HG03103 (cell line): ENCODE measurements at regions not wholly inside any gene's neighbourhood (a gene's known extent, or its start where the extent isn't known, plus 50 kb on each side); places are given as distances from the start of the nearest gene placed in this dataset.

Experiments
- ATAC-seq: cut with Tn5 transposase; IDR thresholded peaks from one replicate; pipeline ENCODE4 v1.9.1; 2021; ENCODE audit warnings: low read depth; ENCODE audit not compliant: unreplicated experiment

DNA sequence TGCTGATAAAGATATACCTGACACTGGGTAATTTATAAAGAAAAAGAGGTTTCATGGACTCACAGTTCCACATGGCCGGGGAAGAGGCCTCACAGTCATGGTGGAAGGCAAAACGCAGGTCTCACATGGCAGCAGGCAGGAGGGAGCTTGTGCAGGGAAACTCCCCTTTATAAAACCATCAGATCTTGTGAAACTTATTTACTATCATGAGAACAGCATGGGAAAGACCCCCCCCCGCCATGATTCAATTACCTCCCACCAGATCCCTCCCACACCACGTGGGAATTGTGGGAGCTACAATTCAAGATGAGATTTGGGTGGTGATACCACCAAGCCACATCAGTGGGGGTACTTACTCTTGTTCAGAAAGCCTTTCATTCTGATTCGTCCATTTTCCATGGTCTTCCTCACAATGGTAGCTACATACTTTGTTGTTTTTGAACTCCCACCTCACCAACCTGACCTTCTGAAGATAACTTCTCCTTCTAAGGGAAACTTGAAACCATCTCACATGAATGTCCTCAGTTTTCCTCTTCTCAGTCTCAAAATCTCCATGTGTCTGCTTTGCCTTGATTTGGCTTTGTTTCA, 275.6 kb upstream of the PROK2 start:
- no peak for ATAC-seq

DNA sequence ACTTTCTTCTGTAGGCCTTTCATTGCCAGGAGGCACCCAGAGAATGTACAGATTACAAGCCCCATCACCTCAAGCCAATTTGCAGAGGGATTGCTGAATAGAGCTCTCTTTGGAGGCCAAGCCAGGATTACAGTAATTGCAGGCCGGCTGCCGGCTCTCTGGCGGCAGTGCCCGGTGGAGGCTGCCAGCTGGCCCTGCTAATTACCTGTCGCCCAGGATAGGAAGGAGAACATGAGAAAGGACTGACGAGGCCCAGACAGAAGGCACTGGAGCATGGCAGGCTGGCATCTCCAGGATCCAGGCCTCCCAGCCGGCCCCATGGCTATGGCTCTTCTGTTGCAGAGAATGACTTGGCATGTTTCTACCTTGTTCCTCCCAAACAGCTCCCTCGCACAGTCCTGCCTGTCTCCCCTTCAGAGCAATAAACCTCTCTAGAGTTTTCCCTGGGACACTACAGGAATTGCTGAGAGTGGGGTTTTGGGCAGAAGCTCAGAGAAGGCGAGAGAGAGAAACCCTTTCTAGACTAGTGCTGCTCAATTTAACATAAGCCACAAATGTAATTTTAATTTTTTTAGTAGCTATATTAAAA, 273.6 kb upstream of the PROK2 start:
- no peak for ATAC-seq

DNA sequence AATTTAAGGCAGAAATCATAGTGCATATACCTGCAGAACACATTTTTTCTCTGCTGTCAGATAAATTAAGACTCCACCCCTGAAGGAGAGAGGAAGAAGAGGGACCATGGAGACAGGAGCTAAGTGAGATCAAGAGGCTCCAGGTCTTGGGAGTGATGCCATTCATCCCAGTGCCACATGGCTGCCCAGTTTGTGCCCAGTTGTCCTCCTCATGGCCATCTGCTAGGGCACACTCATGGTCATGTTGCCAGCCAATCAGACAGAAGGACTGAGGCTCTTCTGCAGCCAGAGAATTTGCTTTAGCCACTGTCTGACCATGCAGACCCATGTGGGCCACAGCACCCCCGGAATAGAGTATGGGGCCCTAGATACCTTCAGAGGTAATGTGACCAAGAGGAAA, 270.5 kb upstream of the PROK2 start:
- no peak for ATAC-seq

DNA sequence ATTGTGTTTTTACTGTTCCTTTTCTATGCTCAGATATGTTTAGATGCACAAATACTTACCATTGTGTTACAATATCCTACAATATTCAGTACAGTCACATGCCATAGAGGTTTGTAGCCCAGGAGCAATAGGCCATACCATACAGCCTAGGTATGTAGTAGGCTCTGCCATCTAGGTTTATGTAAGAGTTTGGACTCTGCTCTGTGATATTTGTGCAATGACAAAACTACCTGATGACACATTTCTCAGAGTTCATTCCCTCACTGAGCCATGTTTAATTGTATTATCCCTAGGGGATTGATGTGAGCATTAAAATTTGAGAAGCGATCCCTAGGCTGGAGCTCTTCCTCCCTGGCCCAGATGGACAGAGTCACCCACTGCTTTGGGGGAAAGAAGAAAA, 270.0 kb upstream of the PROK2 start:
- no peak for ATAC-seq

DNA sequence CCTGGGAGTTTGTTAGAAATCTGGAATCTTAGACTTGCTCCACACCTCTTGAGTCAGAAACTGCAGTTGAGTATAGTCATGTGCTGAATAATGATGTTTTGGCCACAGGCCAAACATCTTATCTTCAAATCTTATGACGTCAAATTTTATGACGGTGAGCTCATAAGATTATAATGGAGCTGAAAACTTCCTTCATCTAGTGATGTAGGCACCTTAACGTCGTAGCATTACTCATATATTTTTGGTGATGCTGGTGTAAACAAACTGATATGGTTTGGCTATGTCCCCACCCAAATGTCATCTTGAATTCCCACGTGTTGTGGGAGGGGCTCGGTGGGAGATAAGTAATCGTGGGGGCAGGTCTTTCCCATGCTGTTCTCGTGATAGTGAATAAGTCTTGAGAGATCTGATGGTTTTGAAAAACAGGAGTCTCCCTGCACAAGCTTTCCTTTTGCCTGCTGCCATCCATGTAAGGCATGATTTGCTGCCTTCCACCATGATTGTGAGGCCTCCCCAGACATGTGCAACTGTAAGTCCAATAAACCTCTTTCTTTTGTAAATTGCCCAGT, 268.0 kb upstream of the PROK2 start:
- no peak for ATAC-seq

DNA sequence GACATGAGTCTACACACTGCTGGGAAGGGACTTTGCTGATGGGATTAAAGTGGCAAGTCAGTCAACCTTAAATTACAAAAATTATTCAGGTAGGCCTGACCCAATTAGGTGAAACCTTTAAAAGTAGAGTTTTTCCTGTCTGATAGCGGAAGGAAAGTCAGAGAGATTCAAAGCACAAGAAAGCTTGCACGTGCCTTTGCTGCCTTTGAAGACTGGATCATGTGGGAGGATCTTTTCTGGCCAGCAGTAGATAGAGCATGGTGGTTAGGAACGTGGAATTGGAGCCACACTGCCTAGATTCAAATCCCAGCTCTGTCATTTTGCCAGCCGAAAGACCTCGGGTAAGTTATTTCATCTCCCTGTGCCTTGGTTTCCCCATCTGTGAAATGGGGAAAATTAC, 265.8 kb upstream of the PROK2 start:
- no peak for ATAC-seq

DNA sequence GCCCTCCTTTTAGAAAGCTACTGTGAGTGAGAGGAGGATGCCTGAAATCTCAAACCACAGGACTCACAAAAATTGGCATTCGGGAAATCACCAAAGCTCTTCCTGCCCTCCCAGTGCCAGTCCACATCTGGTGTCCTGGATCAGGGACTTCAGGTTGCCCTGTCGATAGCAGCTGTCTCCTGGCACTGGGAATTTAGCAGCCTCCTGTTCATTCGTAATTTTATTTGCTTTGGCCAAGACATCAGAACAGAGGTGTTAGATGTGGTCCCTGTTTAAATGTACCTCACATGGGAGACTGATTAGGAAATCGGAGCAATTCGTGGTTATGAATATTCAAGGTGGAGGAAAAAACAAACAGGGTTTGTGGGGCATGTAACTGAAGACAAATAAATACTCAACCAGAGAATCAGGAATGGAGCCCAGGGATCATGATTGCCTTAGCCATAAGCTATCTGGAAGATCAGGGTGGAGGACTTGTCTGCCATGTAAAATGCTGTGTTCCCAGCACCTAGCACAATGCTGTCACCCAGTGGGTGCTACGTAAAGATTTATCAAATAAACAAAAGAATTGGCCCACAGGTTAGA, 265.2 kb upstream of the PROK2 start:
- ATAC-seq: no peak

DNA sequence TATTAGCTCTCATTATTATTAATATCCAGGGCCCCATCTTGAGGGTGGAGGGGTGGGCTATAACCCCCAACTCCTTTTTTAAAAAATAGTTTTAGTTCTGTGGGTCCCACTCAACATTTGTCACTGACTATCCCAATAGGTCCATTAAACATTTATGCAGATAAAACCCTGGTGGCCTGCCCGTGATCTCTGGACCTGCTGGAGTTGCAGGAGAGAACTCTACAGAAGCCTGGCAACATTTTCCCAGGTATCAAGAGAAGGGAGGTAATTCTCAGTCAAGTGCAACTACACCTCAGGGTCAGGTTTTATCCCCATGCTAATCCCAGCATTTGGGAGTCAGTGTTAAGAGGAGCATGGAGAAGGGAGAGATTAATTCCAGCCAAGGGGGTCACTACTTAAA, 264.4 kb upstream of the PROK2 start:
- ATAC-seq: no peak

DNA sequence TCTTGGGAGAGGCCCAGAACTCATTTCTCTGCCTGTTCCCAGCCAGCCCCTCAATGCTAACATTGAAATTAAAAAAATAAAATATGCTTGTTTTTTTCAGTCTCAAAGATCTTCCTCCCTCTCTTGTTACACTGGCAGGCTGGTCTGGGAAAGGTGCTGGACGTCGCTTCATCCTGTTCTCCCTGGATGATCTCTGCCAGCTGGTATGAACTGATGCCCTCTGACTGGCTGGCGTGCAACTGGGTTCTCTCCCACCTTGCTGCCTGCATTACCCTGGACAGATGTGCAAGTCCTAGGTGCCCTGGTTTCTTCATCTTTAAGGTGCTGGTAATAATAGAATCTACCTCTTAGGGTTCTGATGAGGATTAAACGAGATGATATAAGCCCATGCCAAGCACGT, 263.9 kb upstream of the PROK2 start:
- ATAC-seq: no peak

DNA sequence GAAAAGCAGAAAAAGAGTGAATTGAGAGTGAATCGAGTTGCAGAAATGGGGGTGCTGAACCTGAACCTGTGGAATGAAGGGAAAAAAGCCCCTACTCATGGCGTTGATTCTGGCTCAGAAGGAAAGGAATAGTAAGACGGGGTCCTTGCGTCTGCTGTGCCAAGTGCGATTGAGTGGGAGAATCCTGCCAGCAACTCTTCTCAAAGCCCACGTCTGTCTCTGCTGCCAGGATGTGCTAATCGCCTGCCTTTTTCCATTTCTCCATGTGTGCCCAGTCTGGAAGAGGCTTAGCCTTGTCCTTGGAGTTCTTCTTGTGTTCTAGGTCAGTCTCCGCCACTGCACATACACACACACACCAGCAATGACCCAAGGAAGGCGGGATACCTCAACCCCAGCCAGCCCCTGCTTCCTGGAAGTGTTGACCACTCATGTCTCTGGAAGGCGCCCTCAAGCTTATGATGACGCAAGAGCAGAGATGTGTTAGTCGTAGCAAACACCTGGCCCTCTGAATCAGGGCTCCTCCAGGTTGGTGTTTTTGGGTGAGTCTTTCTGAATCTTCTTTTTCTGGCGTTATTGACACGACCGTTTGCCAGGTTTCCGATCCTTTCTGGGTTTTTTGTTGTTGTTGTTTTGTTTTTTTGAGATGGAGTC, 262.4 kb upstream of the PROK2 start:
- ATAC-seq: no peak

DNA sequence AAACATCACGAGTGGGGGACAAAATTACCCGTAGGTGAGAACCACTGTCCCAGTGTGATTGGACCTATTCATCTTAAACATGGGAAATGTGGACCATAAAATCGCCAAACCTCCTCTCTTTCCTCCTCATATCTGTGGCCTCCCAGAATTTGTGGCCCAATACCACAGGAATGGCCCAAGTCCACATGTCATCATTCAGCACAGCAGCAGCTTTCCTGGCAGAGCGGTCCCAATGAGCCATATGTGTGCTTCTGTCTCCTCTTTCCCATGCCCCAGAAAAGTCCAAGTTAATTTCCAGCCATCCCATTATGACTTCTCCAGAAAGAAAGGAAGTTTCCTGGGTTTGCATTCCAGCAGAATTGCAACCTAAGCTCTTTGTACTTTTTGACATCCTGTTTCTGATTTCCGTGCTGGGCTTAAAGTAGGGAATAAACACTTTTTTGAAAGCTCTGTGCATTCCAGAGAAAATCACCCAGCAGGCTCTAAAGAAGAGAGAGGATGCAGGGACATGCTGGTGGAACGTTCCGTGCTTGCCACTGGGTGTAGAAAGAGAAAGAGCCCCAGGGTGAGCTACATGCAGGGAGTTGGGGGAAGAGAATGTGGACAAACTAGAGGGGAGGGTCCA, 259.4 kb upstream of the PROK2 start:
- ATAC-seq: no peak

DNA sequence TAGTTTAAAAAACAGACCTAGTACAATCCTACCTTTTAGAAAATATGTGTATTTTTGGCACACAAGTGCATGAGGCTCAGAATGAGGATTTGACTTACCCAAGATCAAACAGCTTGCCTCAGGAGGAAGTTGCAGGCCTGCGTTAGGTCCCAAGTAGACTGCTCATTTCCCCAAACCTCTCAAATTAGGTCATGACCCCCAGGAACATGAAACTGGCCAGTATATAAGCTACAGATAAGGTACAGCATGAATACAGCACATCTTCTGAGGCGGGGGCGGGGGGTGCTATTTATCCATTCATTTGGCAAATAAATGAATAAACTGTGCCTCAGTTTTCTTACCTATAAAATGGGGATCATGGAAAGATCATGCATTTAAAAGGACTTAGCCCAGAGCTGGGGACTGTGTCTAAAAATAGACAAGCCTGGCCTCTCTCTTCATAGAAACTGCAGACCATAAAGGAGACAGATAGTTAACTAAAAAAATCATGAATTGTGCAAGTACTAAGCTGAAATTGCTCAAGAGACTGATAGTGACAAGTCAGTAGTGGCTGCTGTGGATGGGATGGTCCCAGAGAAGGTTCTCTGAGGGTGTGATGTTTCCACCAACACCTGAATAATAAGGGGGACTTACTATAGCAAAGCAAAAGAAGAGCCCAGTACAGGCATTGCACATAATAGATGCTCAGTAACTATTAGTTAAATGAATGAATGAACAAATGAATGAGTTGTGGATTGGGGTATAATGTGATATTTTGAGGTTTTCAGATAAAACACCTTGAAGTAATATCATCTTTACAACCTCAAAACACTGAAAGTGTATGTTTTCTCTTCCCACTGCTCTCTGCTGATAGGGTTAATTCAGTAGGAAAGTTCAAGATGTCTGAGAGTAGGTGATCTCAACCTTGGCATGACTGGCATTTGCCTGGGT, 258.5 kb upstream of the PROK2 start:
- peak; percentile 77 for ATAC-seq

DNA sequence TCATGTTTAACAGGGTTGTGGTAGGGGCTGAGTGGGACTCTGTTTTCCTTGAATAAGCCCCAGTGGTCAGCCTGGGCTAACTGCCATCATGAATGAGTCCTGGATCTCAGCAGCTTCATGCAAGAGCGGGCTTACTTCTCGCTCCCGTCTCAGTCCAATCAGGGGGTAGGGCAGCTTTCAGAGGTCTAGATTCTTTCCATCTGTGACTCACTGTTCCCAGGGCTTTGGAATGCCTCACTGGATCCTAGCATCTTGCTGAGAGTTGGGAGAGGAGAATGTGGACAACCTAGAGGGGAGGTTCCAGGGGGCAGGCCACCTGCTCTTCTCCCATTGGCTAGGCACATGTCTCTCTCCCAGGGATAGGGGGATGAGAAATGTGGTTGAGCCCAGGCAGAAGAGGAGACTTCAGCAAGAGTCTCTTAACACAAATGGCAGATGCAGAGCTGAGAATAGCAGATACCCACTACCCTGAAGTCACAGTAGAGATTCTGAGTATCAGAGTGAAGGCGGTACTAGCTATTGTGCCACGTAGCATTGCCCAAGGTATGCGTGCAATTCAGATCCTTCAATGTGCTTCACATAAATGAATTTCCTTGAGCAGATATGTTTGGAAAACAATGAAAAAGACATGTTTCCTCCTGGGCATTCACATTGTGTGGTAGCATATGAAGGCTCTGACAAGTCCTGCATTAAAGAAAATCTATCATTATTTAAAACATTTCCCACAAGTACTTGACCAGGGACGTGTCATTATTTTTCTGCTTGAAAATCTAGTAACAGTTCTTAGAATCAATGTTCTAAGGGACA, 257.7 kb upstream of the PROK2 start:
- ATAC-seq: no peak

DNA sequence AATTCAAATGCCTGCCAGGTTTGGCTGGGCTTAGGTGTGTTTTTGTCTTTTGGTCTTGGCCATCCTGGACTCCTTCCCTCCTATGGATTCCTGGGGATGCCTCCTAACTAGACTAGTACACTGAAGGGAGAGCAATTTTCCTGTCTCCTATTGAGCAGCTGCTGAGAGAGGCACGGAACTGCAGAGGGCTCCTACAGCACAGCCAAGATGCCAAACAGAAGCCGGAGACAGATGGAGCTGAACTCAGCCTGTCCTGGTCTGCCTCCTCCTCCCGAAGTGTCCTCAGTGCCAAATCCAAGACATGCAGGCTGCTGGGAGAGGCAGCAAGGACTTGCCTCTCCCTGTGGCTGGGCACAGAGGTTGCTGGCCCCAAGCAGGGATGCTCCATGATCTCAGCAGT, 256.6 kb upstream of the PROK2 start:
- no peak for ATAC-seq

DNA sequence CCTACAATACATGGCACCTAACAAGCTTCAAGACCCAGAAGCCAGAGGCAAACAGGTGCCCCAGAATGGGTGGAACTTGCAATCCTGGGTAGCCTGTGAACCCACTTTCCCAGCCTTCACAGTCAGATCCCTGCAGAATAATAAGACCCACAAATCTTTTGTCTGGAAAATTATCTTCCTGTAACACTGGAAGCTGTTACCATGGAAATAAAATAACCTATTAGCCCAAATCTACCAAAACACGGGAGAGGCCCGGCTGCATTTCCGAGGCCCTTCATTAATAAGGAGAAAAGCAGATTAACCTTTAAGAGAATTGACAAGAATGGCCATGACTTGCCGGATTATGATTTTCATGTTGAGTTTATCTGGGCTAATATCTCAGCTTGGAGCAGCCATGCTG, 256.1 kb upstream of the PROK2 start:
- no peak for ATAC-seq

DNA sequence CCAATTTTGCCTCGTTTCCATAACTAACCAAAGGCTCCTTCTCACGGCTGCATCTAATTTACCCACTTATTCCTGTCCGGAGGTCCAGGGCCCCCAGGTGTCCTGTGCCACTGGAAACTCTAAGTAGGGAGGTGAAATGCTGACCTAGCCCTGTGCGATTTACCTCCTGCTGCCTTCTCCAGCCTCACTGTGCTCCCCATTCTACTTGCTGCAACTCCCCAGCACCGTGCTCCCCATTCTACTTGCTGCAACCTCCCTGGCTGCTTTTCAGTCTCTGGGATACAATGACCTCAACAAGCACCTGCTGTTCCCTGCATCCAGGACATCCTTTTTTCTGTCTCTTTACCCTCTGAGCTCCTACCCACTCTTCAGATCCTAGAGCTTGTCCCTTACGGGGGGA, 254.7 kb upstream of the PROK2 start:
- no peak for ATAC-seq

DNA sequence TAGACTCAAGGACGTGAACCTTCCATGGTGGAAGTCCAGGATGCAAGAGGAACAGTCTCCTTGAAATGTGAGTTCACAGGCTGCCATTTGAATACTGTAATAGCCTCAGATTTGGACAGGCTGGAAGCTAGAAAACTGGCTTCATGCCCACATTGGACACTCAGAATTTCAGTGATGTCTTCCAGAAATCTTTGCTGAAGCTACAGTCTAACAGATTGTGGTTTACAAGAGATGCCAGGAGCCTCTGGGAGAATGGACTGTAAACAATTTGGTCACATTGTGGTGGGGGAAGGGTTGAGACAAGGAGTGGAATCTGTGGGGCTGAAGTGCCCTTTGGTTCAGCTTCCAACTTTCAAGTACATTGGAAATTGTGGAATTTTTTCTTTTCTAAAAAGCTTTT, 252.0 kb upstream of the PROK2 start:
- no peak for ATAC-seq

DNA sequence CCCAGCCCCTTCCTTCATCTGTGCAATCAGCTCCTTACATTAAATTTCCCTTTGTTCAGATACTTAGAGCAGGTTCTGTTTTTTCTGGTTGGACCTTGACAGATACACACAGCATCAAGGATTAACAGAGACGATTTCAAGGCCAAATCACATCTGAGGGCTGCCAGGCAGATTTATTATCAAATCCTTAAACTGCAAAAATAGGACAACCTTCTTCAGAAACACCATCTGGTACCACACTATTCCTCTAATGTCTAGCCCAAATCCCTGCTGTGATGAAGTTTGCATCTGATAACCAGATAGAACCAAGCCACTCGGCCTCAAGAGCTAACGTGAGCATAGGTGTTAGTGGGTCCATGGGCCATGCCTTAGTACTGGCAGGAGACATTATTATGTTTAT, 250.7 kb upstream of the PROK2 start:
- no peak for ATAC-seq

DNA sequence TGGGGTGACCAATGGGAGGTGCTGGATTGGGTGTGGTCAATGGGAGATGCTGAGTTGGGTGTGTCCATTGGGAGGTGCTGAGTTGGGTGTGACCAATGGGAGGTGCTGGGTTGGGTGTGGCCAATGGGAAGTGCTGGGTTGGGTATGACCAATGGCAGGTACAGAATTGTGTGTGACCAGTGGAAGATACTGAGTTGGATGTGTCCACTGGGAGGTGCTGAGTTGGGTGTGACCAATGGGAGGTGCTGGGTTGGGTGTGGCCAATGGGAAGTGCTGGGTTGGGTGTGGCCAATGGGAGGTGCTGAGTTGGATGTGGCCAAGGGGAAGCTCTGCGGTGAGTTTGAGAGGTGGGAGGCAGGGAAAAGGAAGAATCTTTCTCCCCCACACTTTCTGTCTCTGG, 250.0 kb upstream of the PROK2 start:
- no peak for ATAC-seq
